H9 (cell line): ENCODE measurements at regions not wholly inside any gene's neighbourhood (a gene's known extent, or its start where the extent isn't known, plus 50 kb on each side); places are given as distances from the start of the nearest gene placed in this dataset.
"Not testable (repeated sequence)": the region's sequence is repeated elsewhere in the genome, so short reads cannot be mapped to it uniquely, and the experiment has no call there.

ENCODE experiments used
- DNase-seq: peaks from one replicate; pipeline ENCODE4 v3.0.0-alpha.2; 2017
- H2AFZ ChIP-seq: one replicate; pipeline ENCODE4 v1.6.1; 2013; ENCODE audit warnings: mild to moderate bottlenecking, low read length, control low read depth, moderate library complexity
- H2AK5ac ChIP-seq: 2 replicates; pipeline ENCODE4 v1.6.1; 2013; ENCODE audit warnings: low read length, control low read depth, mixed read lengths; ENCODE audit not compliant: insufficient read length
- H2BK120ac ChIP-seq: one replicate; pipeline ENCODE4 v1.6.1; 2013; ENCODE audit warnings: low read depth, mild to moderate bottlenecking, low read length, control low read depth, inconsistent platforms; ENCODE audit not compliant: poor library complexity, severe bottlenecking
- H2BK12ac ChIP-seq: 2 replicates; pipeline ENCODE4 v1.6.1; 2013; ENCODE audit warnings: low read length, control low read depth, mixed read lengths, low read depth; ENCODE audit not compliant: insufficient read length
- H2BK15ac ChIP-seq: 2 replicates; pipeline ENCODE4 v1.6.1; 2013; ENCODE audit warnings: low read depth, low read length, control low read depth
- H2BK20ac ChIP-seq: one replicate; pipeline ENCODE4 v1.6.1; 2013; ENCODE audit warnings: low read depth, mild to moderate bottlenecking, low read length, control low read depth, inconsistent platforms; ENCODE audit not compliant: poor library complexity, severe bottlenecking
- H2BK5ac ChIP-seq: 2 replicates; pipeline ENCODE4 v1.6.1; 2013; ENCODE audit warnings: low read length, control low read depth, mixed read lengths; ENCODE audit not compliant: insufficient read length
- H3K14ac ChIP-seq: 2 replicates; pipeline ENCODE4 v1.6.1; 2013; ENCODE audit warnings: low read length, control low read depth; ENCODE audit not compliant: insufficient read depth
- H3K18ac ChIP-seq: 2 replicates; pipeline ENCODE4 v1.6.1; 2013; ENCODE audit warnings: low read depth, mild to moderate bottlenecking, mixed read lengths, low read length, control low read depth; ENCODE audit not compliant: insufficient read length
- H3K23ac ChIP-seq: 2 replicates; pipeline ENCODE4 v1.6.1; 2013; ENCODE audit warnings: low read length, control low read depth, mixed read lengths, low read depth; ENCODE audit not compliant: insufficient read length
- H3K23me2 ChIP-seq: 2 replicates; pipeline ENCODE4 v1.6.1; 2013; ENCODE audit warnings: low read depth, mild to moderate bottlenecking, mixed read lengths, low read length, control low read depth; ENCODE audit not compliant: insufficient read length, poor library complexity, severe bottlenecking
- H3K27ac ChIP-seq: 2 replicates; pipeline ENCODE4 v1.5.1; 2013; ENCODE audit warnings: low read length, control low read depth, mixed read lengths, low read depth; ENCODE audit not compliant: insufficient read length
- H3K27me3 ChIP-seq: 2 replicates; pipeline ENCODE4 v1.6.1; 2013; ENCODE audit warnings: low read length, control low read depth, inconsistent platforms; ENCODE audit not compliant: insufficient read depth
- H3K4ac ChIP-seq: 2 replicates; pipeline ENCODE4 v1.6.1; 2013; ENCODE audit warnings: low read depth, mild to moderate bottlenecking, control low read depth, inconsistent platforms, low read length, moderate library complexity
- H3K4me1 ChIP-seq: 2 replicates; pipeline ENCODE4 v1.6.1; 2013; ENCODE audit warnings: low read length, control low read depth, inconsistent platforms; ENCODE audit not compliant: insufficient read depth
- H3K4me2 ChIP-seq: 2 replicates; pipeline ENCODE4 v1.6.1; 2013; ENCODE audit warnings: low read length, control low read depth, mixed read lengths; ENCODE audit not compliant: insufficient read length, insufficient read depth
- H3K56ac ChIP-seq: 2 replicates; pipeline ENCODE4 v1.6.1; 2013; ENCODE audit warnings: low read depth, mild to moderate bottlenecking, mixed read lengths, low read length, control low read depth; ENCODE audit not compliant: insufficient read length
- H3K79me1 ChIP-seq: 2 replicates; pipeline ENCODE4 v1.6.1; 2013; ENCODE audit warnings: low read depth, mild to moderate bottlenecking, moderate library complexity, low read length, control low read depth, inconsistent platforms; ENCODE audit not compliant: insufficient read depth, poor library complexity, severe bottlenecking
- H3K79me2 ChIP-seq: 2 replicates; pipeline ENCODE4 v1.6.1; 2013; ENCODE audit warnings: low read length, control low read depth, inconsistent platforms; ENCODE audit not compliant: insufficient read depth
- H3K9ac ChIP-seq: 2 replicates; pipeline ENCODE4 v1.6.1; 2013; ENCODE audit warnings: low read length, control low read depth, mixed read lengths; ENCODE audit not compliant: insufficient read length; ENCODE audit errors: extremely low read depth
- H3K9me3 ChIP-seq: one replicate; pipeline ENCODE4 v1.6.1; 2013; ENCODE audit warnings: low read depth, low read length, inconsistent platforms; ENCODE audit not compliant: control insufficient read depth
- H3T11ph ChIP-seq: one replicate; pipeline ENCODE4 v1.6.1; 2013; ENCODE audit warnings: mild to moderate bottlenecking, low read length, control low read depth, inconsistent platforms
- H4K20me1 ChIP-seq: one replicate; pipeline ENCODE4 v1.6.1; 2013; ENCODE audit not compliant: control insufficient read depth, insufficient read length, insufficient read depth
- H4K5ac ChIP-seq: 2 replicates; pipeline ENCODE4 v1.6.1; 2013; ENCODE audit warnings: low read depth, mild to moderate bottlenecking, mixed read lengths, low read length, control low read depth; ENCODE audit not compliant: insufficient read length
- H4K8ac ChIP-seq: replicated peaks from 2 replicates; pipeline ENCODE4 v1.6.1; 2013; ENCODE audit warnings: low read length, control low read depth, mixed read lengths, low read depth; ENCODE audit not compliant: insufficient read length
- H4K91ac ChIP-seq: 2 replicates; pipeline ENCODE4 v1.6.1; 2013; ENCODE audit warnings: low read depth, mild to moderate bottlenecking, moderate library complexity, mixed read lengths, low read length, control low read depth; ENCODE audit not compliant: insufficient read length
- H3K27ac Mint-ChIP-seq, 3 experiments: 2 replicates in 2 of 3; 3 replicates in 1 of 3; pipeline ENCODE4 v1.8.0; 2020 to 2021; ENCODE audit warnings: mixed read lengths in 3 of 3, mild to moderate bottlenecking in 1 of 3, moderate library complexity in 1 of 3
- H3K27me3 Mint-ChIP-seq: 2 replicates; pipeline ENCODE4 v1.8.0; 2021; ENCODE audit warnings: low read depth, mild to moderate bottlenecking, moderate library complexity, mixed read lengths
- H3K36me3 Mint-ChIP-seq, 3 experiments: 2 replicates in 2 of 3; 3 replicates in 1 of 3; pipeline ENCODE4 v1.8.0; 2020 to 2021; ENCODE audit warnings: low read depth in 3 of 3, mixed read lengths in 3 of 3; ENCODE audit not compliant: insufficient read depth in 1 of 3
- H3K4me1 Mint-ChIP-seq, 2 experiments: 2 replicates each; pipeline ENCODE4 v1.8.0; 2020; ENCODE audit warnings: mixed read lengths in 2 of 2
- H3K4me3 Mint-ChIP-seq, 2 experiments: 2 replicates in 1 of 2; 3 replicates in 1 of 2; pipeline ENCODE4 v1.8.0; 2020 to 2021; ENCODE audit warnings: mild to moderate bottlenecking in 2 of 2, mixed read lengths in 2 of 2, moderate library complexity in 1 of 2
- H3K9me3 Mint-ChIP-seq, 2 experiments: 2 replicates in 1 of 2; 3 replicates in 1 of 2; pipeline ENCODE4 v1.8.0; 2020; ENCODE audit warnings: mild to moderate bottlenecking in 2 of 2, mixed read lengths in 2 of 2, moderate library complexity in 1 of 2
- WGBS: extraction: QIAGEN DNeasy Blood & Tissue Kit; methylation state at CpG from one replicate; pipeline ENCODE4 v1.1.7; 2013; ENCODE audit warnings: missing lambda C conversion rate, low lambda C conversion rate, mixed read lengths; ENCODE audit not compliant: insufficient read length; ENCODE audit errors: extremely low coverage; 5-methylcytosine and 5-hydroxymethylcytosine counted together

GRCh38 chr10:65054701-65055100, 1533.5 kb downstream of the REEP3 start:
- H3K4me1 ChIP-seq, H4K20me1 ChIP-seq, H3T11ph ChIP-seq, H3K4ac ChIP-seq, H3K4me1 Mint-ChIP-seq, H3K9ac ChIP-seq, H2BK20ac ChIP-seq, H3K27ac ChIP-seq, H3K27me3 Mint-ChIP-seq, H2BK12ac ChIP-seq, H3K4me3 Mint-ChIP-seq, H3K23me2 ChIP-seq, H4K91ac ChIP-seq, H3K79me2 ChIP-seq, H4K5ac ChIP-seq, H3K56ac ChIP-seq, H3K23ac ChIP-seq, H2AK5ac ChIP-seq, DNase-seq, H3K27me3 ChIP-seq, H2BK5ac ChIP-seq, H3K18ac ChIP-seq, H3K9me3 ChIP-seq, H3K79me1 ChIP-seq, H3K14ac ChIP-seq, H3K4me2 ChIP-seq, H2BK120ac ChIP-seq, H4K8ac ChIP-seq, H2BK15ac ChIP-seq, H2AFZ ChIP-seq: not testable (repeated sequence)
- WGBS, result no CpG with 5 or more reads among the region's 12 CpGs
- Mint-ChIP-seq H3K27ac (peak overlapping the region in 1 of 3 experiments; percentile 48; a peak in 1 of 7 replicates), H3K9me3 (peaks cover 20 to 26% of the 10 kb centered on the region in 2 experiments), H3K36me3 (peaks cover 7 to 13% (median 12%) of the 10 kb centered on the region in 3 experiments; a peak in 6 of 7 replicates)
